MCF 10A (cell line): ENCODE measurements at regions not wholly inside any gene's neighbourhood (a gene's known extent, or its start where the extent isn't known, plus 50 kb on each side); places are given as distances from the start of the nearest gene placed in this dataset.

ENCODE experiments used
- BruUV-seq: library from RNA; stranded (reverse); fragments of 400-500 nt; replicated peaks from 2 replicates; lab custom pipeline; 2021; lab: Mats Ljungman, UMichigan
- CTCF ChIA-PET: fragments of 300-600 bp; sonication (Branson Sonifier 250); formaldehyde crosslinking; extraction: SDS; loops from one replicate; lab custom pipeline; 2021; ENCODE audit warnings: antibody characterized with exemption, inconsistent platforms; lab: Yijun Ruan, JAX
- POLR2A ChIA-PET: fragments of 300-600, 350-650 bp; sonication (Branson Sonifier 250); formaldehyde crosslinking; extraction: SDS; loops from one replicate; lab custom pipeline; 2020; ENCODE audit warnings: antibody characterized with exemption, inconsistent platforms; lab: Yijun Ruan, JAX
- DNase-seq: peaks from one replicate; pipeline ENCODE4 v3.0.0-alpha.2; 2018; ENCODE audit not compliant: unreplicated experiment
- H3K27ac Mint-ChIP-seq: one replicate; pipeline ENCODE4 v1.8.0; 2022; ENCODE audit warnings: mild to moderate bottlenecking, low read depth, mixed read lengths; ENCODE audit not compliant: unreplicated experiment
- H3K27me3 Mint-ChIP-seq: one replicate; pipeline ENCODE4 v1.8.0; 2022; ENCODE audit warnings: mixed read lengths; ENCODE audit not compliant: insufficient read depth, unreplicated experiment
- H3K36me3 Mint-ChIP-seq: one replicate; pipeline ENCODE4 v1.8.0; 2022; ENCODE audit warnings: mild to moderate bottlenecking, moderate library complexity, mixed read lengths; ENCODE audit not compliant: insufficient read depth, unreplicated experiment
- H3K4me1 Mint-ChIP-seq: one replicate; pipeline ENCODE4 v1.8.0; 2022; ENCODE audit warnings: mixed read lengths; ENCODE audit not compliant: insufficient read depth, unreplicated experiment
- H3K4me3 Mint-ChIP-seq: one replicate; pipeline ENCODE4 v1.8.0; 2022; ENCODE audit warnings: mild to moderate bottlenecking, moderate library complexity, mixed read lengths; ENCODE audit not compliant: unreplicated experiment
- H3K9me3 Mint-ChIP-seq: one replicate; pipeline ENCODE4 v1.8.0; 2022; ENCODE audit warnings: mixed read lengths; ENCODE audit not compliant: unreplicated experiment
- intact Hi-C: fragments of 100-400 bp; cut with micrococcal nuclease; formaldehyde crosslinking; loops from 2 replicates; pipeline ENCODE4 v1.14.1; 2022
- TF ChIP-seq, protein P1 (sequence below): fragments of 200-600 bp; IDR thresholded peaks from one replicate; pipeline ENCODE4 v1.8.0; 2022; ENCODE audit warnings: antibody characterized with exemption, mild to moderate bottlenecking; ENCODE audit not compliant: unreplicated experiment

DNA sequence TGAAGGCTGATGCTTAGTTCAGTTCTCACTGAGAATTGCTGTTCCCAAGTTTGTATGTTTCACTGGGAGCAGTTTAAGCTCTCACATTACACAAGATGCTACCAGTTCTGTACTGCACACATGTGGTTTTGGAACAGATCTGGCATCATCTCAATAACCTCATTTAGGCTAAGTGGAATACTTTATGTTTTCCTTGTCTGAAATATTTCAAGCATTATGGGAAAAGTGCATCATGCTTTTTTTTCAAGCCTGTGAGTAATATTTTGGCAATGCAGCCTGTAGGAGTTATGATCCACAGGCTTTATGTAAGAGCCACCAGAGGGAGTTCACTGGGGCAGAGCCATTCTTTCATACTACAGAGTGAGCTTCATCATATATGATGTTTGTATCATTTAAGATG is 141.5 kb downstream of the OR4C45 start:
- peak; percentile 74 for DNase-seq
- no TSS peak for BruUV-seq

DNA sequence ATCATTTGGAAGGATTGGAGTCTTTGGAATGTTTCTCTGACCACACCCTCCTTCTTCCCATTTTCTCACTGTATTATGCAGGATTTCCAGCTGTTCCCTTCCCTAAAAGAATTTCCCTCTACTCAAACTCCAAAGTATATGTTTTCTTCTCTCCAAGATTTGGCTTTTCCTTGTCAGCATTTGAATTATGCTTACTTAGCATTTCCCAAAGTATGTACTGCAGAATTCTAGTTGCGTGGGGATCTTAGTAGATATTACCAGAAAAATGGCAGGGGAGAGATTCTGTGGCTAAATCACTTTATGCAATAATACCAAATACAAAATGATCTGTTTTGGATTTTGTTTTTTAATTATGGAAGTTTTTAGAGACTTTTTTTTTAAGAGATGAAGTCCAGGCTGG is 142.3 kb downstream of the OR4C45 start:
- Mint-ChIP-seq H3K4me3 (no peak overlapping the region), H3K36me3 (no peaks in the 10 kb centered on the region), H3K4me1 (peaks cover 19% of the 10 kb centered on the region), H3K27ac (peak overlapping the region; percentile 83), H3K9me3 (no peaks in the 10 kb centered on the region), H3K27me3 (no peaks in the 10 kb centered on the region)
- no TSS peak for BruUV-seq
- intact Hi-C loops = loop anchor here (2.0 to 5.0 kb wide), 3 partner anchors 28 to 168 kb away; no protein-coding TSS in a partner anchor
- ChIA-PET POLR2A (interaction anchor here (0.9 to 1.0 kb wide), 2 partner anchors 12 to 96 kb away, joined by 3 to 5 read pairs; no protein-coding TSS in a partner anchor), CTCF (interaction anchor here (0.8 to 1.3 kb wide), 5 partner anchors 9 to 519 kb away, joined by 3 read pairs; no protein-coding TSS in a partner anchor)
- no peak for DNase-seq
- TF ChIP-seq, protein P1, sequence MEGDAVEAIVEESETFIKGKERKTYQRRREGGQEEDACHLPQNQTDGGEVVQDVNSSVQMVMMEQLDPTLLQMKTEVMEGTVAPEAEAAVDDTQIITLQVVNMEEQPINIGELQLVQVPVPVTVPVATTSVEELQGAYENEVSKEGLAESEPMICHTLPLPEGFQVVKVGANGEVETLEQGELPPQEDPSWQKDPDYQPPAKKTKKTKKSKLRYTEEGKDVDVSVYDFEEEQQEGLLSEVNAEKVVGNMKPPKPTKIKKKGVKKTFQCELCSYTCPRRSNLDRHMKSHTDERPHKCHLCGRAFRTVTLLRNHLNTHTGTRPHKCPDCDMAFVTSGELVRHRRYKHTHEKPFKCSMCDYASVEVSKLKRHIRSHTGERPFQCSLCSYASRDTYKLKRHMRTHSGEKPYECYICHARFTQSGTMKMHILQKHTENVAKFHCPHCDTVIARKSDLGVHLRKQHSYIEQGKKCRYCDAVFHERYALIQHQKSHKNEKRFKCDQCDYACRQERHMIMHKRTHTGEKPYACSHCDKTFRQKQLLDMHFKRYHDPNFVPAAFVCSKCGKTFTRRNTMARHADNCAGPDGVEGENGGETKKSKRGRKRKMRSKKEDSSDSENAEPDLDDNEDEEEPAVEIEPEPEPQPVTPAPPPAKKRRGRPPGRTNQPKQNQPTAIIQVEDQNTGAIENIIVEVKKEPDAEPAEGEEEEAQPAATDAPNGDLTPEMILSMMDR = no peak

More for the DNA sequence above, 141.5 kb downstream of the OR4C45 start:
- intact Hi-C loops = loop anchor here (2.0 to 5.0 kb wide), 3 partner anchors 27 to 167 kb away; no protein-coding TSS in a partner anchor
- Mint-ChIP-seq H3K27me3 (no peaks in the 10 kb centered on the region), H3K9me3 (no peaks in the 10 kb centered on the region), H3K27ac (peak overlapping the region; percentile 83), H3K4me3 (no peak overlapping the region), H3K36me3 (no peaks in the 10 kb centered on the region), H3K4me1 (peaks cover 19% of the 10 kb centered on the region)
- TF ChIP-seq, protein P1 = peak; percentile 40
- POLR2A ChIA-PET = interaction anchor here (0.9 to 1.6 kb wide), 6 partner anchors 12 to 159 kb away, joined by 3 to 5 read pairs (median 4); no protein-coding TSS in a partner anchor
- CTCF ChIA-PET = interaction anchor here (0.6 to 1.3 kb wide), 10 partner anchors 9 to 534 kb away, joined by 3 read pairs; no protein-coding TSS in a partner anchor

GRCh38 chr11:50178737-50179136 is 146.1 kb downstream of the OR4C45 start:
- H3K9me3 Mint-ChIP-seq = no peaks in the 10 kb centered on the region
- peak; percentile 4 for DNase-seq
- no peaks in the 10 kb centered on the region for H3K36me3 Mint-ChIP-seq
- no TSS peak for BruUV-seq
- H3K27me3 Mint-ChIP-seq = no peaks in the 10 kb centered on the region
- ChIA-PET POLR2A (no interaction called here), CTCF (no interaction called here)
- peaks cover 19% of the 10 kb centered on the region for H3K4me1 Mint-ChIP-seq
- no peak overlapping the region for H3K4me3 Mint-ChIP-seq
- intact Hi-C loops = no loop called here
- H3K27ac Mint-ChIP-seq = no peak overlapping the region
- TF ChIP-seq, protein P1 = no peak

DNA sequence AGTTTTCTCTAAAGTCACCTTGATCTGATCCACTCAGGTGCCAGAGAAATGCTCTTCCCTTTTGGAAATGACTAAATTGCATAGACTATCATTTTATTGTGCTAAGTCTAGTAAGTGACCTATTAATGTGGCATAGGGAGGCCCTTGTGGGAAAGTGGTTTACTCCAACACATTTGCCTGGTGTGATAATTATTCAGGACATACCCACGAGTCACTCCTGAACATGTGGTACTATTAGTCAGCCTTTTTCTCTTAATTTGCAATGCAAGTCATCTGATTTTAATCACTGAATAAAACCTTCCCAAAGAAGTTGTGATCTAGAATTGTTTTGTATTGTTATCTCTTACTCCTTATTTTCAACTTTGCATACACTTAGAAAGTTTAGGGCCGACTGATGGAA is 148.7 kb downstream of the OR4C45 start:
- Mint-ChIP-seq H3K27me3 (no peaks in the 10 kb centered on the region), H3K4me1 (peaks cover 9% of the 10 kb centered on the region), H3K9me3 (no peaks in the 10 kb centered on the region), H3K36me3 (no peaks in the 10 kb centered on the region), H3K4me3 (no peak overlapping the region), H3K27ac (no peak overlapping the region)
- TF ChIP-seq, protein P1 = no peak
- no TSS peak for BruUV-seq
- no peak for DNase-seq
- POLR2A ChIA-PET = no interaction called here
- intact Hi-C loops = no loop called here
- CTCF ChIA-PET = no interaction called here
